ENCODE measurements at regions not wholly inside any gene's neighbourhood (a gene's known extent, or its start where the extent isn't known, plus 50 kb on each side); places are given as distances from the start of the nearest gene placed in this dataset.

GRCh38 chr7:106382129-106382528 lies 97.3 kb upstream of the NAMPT start:
- Histone ChIP-seq H3K4me1 (ENCODE audit: control insufficient read depth in 2 of 2, insufficient read depth in 2 of 2, low read length in 1 of 2) (no peaks in the 10 kb centered on the region), H3K9me3 (ENCODE audit: control insufficient read depth in 2 of 2, insufficient read depth in 1 of 2, low read depth in 1 of 2, low read length in 1 of 2) (peaks cover 0 to 2% of the 10 kb centered on the region in 2 donors), H3K4me3 (ENCODE audit: low read depth in 1 of 2, low read length in 2 of 2) (no peak overlapping the region), H3K36me3 (ENCODE audit: control insufficient read depth in 2 of 2, insufficient read depth in 2 of 2, low read length in 1 of 2) (no peaks in the 10 kb centered on the region), H3K27ac (ENCODE audit: low read depth in 2 of 2, low read length in 1 of 2) (no peak overlapping the region), H3K27me3 (ENCODE audit: control insufficient read depth in 1 of 2, insufficient read depth in 2 of 2, low read length in 2 of 2) (no peaks in the 10 kb centered on the region)
- 97 to 100% methylated on average over 1 of the region's 1 CpG for WGBS, 2 donors

- no peaks in the 10 kb centered on the region for H3K27me3 ChIP-seq (ENCODE audit: control insufficient read depth in 1 of 2, insufficient read depth in 2 of 2, low read length in 2 of 2)
- no peak overlapping the region for H3K4me3 ChIP-seq (ENCODE audit: low read depth in 1 of 2, low read length in 2 of 2)
- no peaks in the 10 kb centered on the region for H3K4me1 ChIP-seq (ENCODE audit: control insufficient read depth in 2 of 2, insufficient read depth in 2 of 2, low read length in 1 of 2)
- H3K36me3 ChIP-seq (ENCODE audit: control insufficient read depth in 2 of 2, insufficient read depth in 2 of 2, low read length in 1 of 2) = no peaks in the 10 kb centered on the region
- no peak overlapping the region for H3K27ac ChIP-seq (ENCODE audit: low read depth in 2 of 2, low read length in 1 of 2)
- WGBS, 2 donors = 71 to 75% methylated on average over 2 of the region's 2 CpGs
- no peaks in the 10 kb centered on the region for H3K9me3 ChIP-seq (ENCODE audit: control insufficient read depth in 2 of 2, insufficient read depth in 1 of 2, low read depth in 1 of 2, low read length in 1 of 2)
Measured at GRCh38 chr7:106381252-106381651, 96.5 kb upstream of the NAMPT start.

DNA sequence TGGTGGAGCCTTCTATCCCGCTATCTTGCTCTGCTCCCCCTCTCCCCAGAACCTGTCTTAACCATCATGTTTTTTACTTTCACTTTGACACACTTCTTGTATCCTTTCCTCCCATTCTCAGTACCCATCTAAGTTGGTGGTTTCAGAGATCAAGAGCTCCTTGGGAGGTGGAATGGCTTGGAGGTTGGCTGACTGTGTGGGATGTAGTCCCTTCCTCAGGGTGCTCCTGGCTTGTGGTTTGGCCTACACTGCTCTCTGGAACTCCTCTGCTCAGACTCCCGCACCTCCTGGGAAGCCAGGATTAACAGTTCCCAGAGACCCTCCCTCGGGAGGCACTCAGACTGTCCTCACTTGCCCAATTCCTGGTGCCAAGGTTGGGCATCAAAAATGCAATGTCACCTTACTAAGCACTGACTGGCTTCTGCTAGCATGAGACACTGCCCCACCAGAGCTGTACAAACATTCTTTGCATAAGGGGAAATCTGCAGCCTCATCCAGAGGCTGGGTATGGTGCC lies 93.1 kb upstream of the NAMPT start:
- H3K27ac ChIP-seq (ENCODE audit: low read depth in 2 of 2, low read length in 1 of 2) = no peak overlapping the region
- no peaks in the 10 kb centered on the region for H3K27me3 ChIP-seq (ENCODE audit: control insufficient read depth in 1 of 2, insufficient read depth in 2 of 2, low read length in 2 of 2)
- H3K4me3 ChIP-seq (ENCODE audit: low read depth in 1 of 2, low read length in 2 of 2) = no peak overlapping the region
- 87 to 88% methylated on average over 3 of the region's 3 CpGs for WGBS, 2 donors
- no peaks in the 10 kb centered on the region for H3K36me3 ChIP-seq (ENCODE audit: control insufficient read depth in 2 of 2, insufficient read depth in 2 of 2, low read length in 1 of 2)
- H3K4me1 ChIP-seq (ENCODE audit: control insufficient read depth in 2 of 2, insufficient read depth in 2 of 2, low read length in 1 of 2) = no peaks in the 10 kb centered on the region
- no peaks in the 10 kb centered on the region for H3K9me3 ChIP-seq (ENCODE audit: control insufficient read depth in 2 of 2, insufficient read depth in 1 of 2, low read depth in 1 of 2, low read length in 1 of 2)

DNA sequence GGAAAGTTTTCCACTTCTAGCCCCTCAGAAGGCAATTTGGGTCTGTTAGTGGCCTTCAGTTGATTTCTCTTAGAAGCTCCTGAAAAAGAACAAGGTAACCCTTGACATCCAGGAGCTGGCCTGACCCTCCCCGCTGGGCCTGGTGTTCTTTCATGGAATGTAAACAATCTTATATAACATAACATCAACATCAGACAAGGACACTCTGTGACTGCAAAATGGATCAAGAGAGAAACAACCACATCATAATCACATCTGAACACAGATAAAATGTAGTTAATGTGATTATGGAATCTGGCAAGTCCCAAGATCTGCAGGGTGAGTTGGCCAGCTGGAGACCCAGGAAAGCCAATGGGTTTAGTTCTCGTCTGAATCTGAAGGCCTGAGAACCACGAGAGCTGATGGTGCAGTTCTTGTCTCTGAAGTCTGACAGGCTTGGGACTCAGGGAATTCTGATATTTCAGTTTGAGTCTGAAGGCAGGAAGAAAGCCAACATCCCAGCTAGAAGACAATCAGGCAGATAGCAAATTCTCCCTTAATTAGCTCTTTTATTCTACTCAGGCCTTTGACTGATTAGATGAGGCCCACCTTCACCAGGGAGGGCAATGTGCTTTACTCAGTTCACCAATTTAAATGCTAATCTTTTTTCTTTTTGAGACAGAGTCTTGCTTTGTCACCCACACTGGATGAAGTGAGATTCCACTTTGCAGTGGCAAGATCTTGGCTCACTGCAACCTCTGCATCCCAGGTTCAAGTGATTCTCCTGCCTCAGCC lies 91.4 kb upstream of the NAMPT start:
- H3K27ac ChIP-seq (ENCODE audit: low read depth in 2 of 2, low read length in 1 of 2) = no peak overlapping the region
- no peak overlapping the region for H3K4me3 ChIP-seq (ENCODE audit: low read depth in 1 of 2, low read length in 2 of 2)
- WGBS, 2 donors = 76 to 86% methylated on average over 3 of the region's 3 CpGs

GRCh38 chr7:106375499-106375898 lies 90.7 kb upstream of the NAMPT start:
- WGBS, 2 donors = 91 to 95% methylated on average over 2 of the region's 2 CpGs
- Histone ChIP-seq H3K27me3 (ENCODE audit: control insufficient read depth in 1 of 2, insufficient read depth in 2 of 2, low read length in 2 of 2) (no peaks in the 10 kb centered on the region), H3K4me1 (ENCODE audit: control insufficient read depth in 2 of 2, insufficient read depth in 2 of 2, low read length in 1 of 2) (no peaks in the 10 kb centered on the region), H3K4me3 (ENCODE audit: low read depth in 1 of 2, low read length in 2 of 2) (no peak overlapping the region), H3K9me3 (ENCODE audit: control insufficient read depth in 2 of 2, insufficient read depth in 1 of 2, low read depth in 1 of 2, low read length in 1 of 2) (no peaks in the 10 kb centered on the region), H3K27ac (ENCODE audit: low read depth in 2 of 2, low read length in 1 of 2) (no peak overlapping the region), H3K36me3 (ENCODE audit: control insufficient read depth in 2 of 2, insufficient read depth in 2 of 2, low read length in 1 of 2) (no peaks in the 10 kb centered on the region)

More for the DNA sequence above, 91.4 kb upstream of the NAMPT start:
- Histone ChIP-seq H3K4me1 (ENCODE audit: control insufficient read depth in 2 of 2, insufficient read depth in 2 of 2, low read length in 1 of 2) (no peaks in the 10 kb centered on the region), H3K9me3 (ENCODE audit: control insufficient read depth in 2 of 2, insufficient read depth in 1 of 2, low read depth in 1 of 2, low read length in 1 of 2) (no peaks in the 10 kb centered on the region), H3K27me3 (ENCODE audit: control insufficient read depth in 1 of 2, insufficient read depth in 2 of 2, low read length in 2 of 2) (no peaks in the 10 kb centered on the region), H3K36me3 (ENCODE audit: control insufficient read depth in 2 of 2, insufficient read depth in 2 of 2, low read length in 1 of 2) (no peaks in the 10 kb centered on the region)

- 85 to 96% methylated on average over 1 of the region's 1 CpG for WGBS, 2 donors
- Histone ChIP-seq H3K4me1 (ENCODE audit: control insufficient read depth in 2 of 2, insufficient read depth in 2 of 2, low read length in 1 of 2) (no peaks in the 10 kb centered on the region), H3K27me3 (ENCODE audit: control insufficient read depth in 1 of 2, insufficient read depth in 2 of 2, low read length in 2 of 2) (no peaks in the 10 kb centered on the region)
Measured at GRCh38 chr7:106374437-106374836, 89.7 kb upstream of the NAMPT start.

GRCh38 chr7:106372595-106373318 lies 88.0 kb upstream of the NAMPT start:
- Histone ChIP-seq H3K4me1 (ENCODE audit: control insufficient read depth in 2 of 2, insufficient read depth in 2 of 2, low read length in 1 of 2) (peaks cover 0 to 3% of the 10 kb centered on the region in 2 donors), H3K27me3 (ENCODE audit: control insufficient read depth in 1 of 2, insufficient read depth in 2 of 2, low read length in 2 of 2) (no peaks in the 10 kb centered on the region), H3K9me3 (ENCODE audit: control insufficient read depth in 2 of 2, insufficient read depth in 1 of 2, low read depth in 1 of 2, low read length in 1 of 2) (no peaks in the 10 kb centered on the region), H3K27ac (ENCODE audit: low read depth in 2 of 2, low read length in 1 of 2) (no peak overlapping the region), H3K36me3 (ENCODE audit: control insufficient read depth in 2 of 2, insufficient read depth in 2 of 2, low read length in 1 of 2) (no peaks in the 10 kb centered on the region), H3K4me3 (ENCODE audit: low read depth in 1 of 2, low read length in 2 of 2) (no peak overlapping the region)
- 38 to 52% methylated on average over 3 of the region's 3 CpGs for WGBS, 2 donors

More at GRCh38 chr7:106374437-106374836, 89.7 kb upstream of the NAMPT start:
- Histone ChIP-seq H3K36me3 (ENCODE audit: control insufficient read depth in 2 of 2, insufficient read depth in 2 of 2, low read length in 1 of 2) (no peaks in the 10 kb centered on the region), H3K27ac (ENCODE audit: low read depth in 2 of 2, low read length in 1 of 2) (no peak overlapping the region), H3K4me3 (ENCODE audit: low read depth in 1 of 2, low read length in 2 of 2) (no peak overlapping the region), H3K9me3 (ENCODE audit: control insufficient read depth in 2 of 2, insufficient read depth in 1 of 2, low read depth in 1 of 2, low read length in 1 of 2) (no peaks in the 10 kb centered on the region)

DNA sequence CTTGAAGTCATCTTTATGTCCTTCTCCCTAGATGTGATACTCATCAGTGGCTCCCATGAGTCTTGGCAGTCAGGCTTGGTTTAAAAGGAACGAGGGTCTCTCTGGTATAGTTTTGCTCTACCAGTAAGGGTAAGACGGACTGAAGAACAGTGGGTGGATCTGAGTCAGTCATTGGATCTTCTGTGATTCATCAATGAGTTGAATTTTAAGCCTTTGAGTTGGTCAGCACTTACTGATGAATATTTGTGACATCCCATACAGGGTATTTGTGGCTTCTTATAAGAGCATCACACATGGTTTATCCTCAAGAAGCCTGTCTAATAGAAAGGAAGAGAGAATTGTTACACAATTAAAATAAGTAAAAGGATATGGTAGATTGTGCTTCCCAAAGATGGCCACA lies 87.3 kb upstream of the NAMPT start:
- Histone ChIP-seq H3K4me3 (ENCODE audit: low read depth in 1 of 2, low read length in 2 of 2) (no peak overlapping the region), H3K27ac (ENCODE audit: low read depth in 2 of 2, low read length in 1 of 2) (no peak overlapping the region), H3K27me3 (ENCODE audit: control insufficient read depth in 1 of 2, insufficient read depth in 2 of 2, low read length in 2 of 2) (no peaks in the 10 kb centered on the region), H3K36me3 (ENCODE audit: control insufficient read depth in 2 of 2, insufficient read depth in 2 of 2, low read length in 1 of 2) (no peaks in the 10 kb centered on the region), H3K9me3 (ENCODE audit: control insufficient read depth in 2 of 2, insufficient read depth in 1 of 2, low read depth in 1 of 2, low read length in 1 of 2) (no peaks in the 10 kb centered on the region), H3K4me1 (ENCODE audit: control insufficient read depth in 2 of 2, insufficient read depth in 2 of 2, low read length in 1 of 2) (peaks cover 0 to 3% of the 10 kb centered on the region in 2 donors)
- 87 to 88% methylated on average over 2 of the region's 2 CpGs for WGBS, 2 donors

DNA sequence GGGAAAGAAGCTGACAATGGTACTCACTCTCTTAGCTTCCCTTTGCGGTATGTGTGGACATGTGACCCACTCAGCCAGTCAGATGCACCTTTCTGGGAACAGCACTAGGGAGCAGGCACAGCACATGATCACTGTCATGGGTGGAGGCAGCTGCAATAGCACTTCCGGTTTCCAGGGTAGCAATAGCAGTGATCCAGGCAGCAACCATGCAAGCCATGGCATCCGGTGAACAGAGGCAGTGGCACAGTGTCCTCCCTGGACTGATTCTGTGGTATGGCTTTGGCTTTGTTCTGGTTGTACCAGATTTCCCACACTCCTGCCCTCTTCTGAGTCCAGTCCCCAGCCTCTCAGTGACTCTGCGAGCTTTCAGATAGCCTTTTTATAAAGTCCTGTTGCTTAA lies 86.8 kb upstream of the NAMPT start:
- Histone ChIP-seq H3K36me3 (ENCODE audit: control insufficient read depth in 2 of 2, insufficient read depth in 2 of 2, low read length in 1 of 2) (no peaks in the 10 kb centered on the region), H3K4me3 (ENCODE audit: low read depth in 1 of 2, low read length in 2 of 2) (no peak overlapping the region), H3K27me3 (ENCODE audit: control insufficient read depth in 1 of 2, insufficient read depth in 2 of 2, low read length in 2 of 2) (no peaks in the 10 kb centered on the region), H3K9me3 (ENCODE audit: control insufficient read depth in 2 of 2, insufficient read depth in 1 of 2, low read depth in 1 of 2, low read length in 1 of 2) (no peaks in the 10 kb centered on the region), H3K4me1 (ENCODE audit: control insufficient read depth in 2 of 2, insufficient read depth in 2 of 2, low read length in 1 of 2) (peaks cover 0 to 3% of the 10 kb centered on the region in 2 donors), H3K27ac (ENCODE audit: low read depth in 2 of 2, low read length in 1 of 2) (no peak overlapping the region)
- 88 to 89% methylated on average over 4 of the region's 4 CpGs for WGBS, 2 donors

Measured in esophagus (tissue), 2 donors.